ENCODE measurements at regions not wholly inside any gene's neighbourhood (a gene's known extent, or its start where the extent isn't known, plus 50 kb on each side); places are given as distances from the start of the nearest gene placed in this dataset.
"Not testable (repeated sequence)": the region's sequence is repeated elsewhere in the genome, so short reads cannot be mapped to it uniquely, and the experiment has no call there.

GRCh38 chr14:83981676-83982258 lies 1548.2 kb upstream of the FLRT2 start:
- TF ChIP-seq CTCF, POLR2A, POLR2AphosphoS5, EP300 (IDR thresholded peaks at IDR 0.05): not testable (repeated sequence)
